NCI-H526 (cell line): ENCODE measurements at regions not wholly inside any gene's neighbourhood (a gene's known extent, or its start where the extent isn't known, plus 50 kb on each side); places are given as distances from the start of the nearest gene placed in this dataset.
"Not testable (repeated sequence)": the region's sequence is repeated elsewhere in the genome, so short reads cannot be mapped to it uniquely, and the experiment has no call there.

Experiments
- DNase-seq, 2 experiments: peaks; one replicate each; lab custom pipeline; 2025; lab: John Stamatoyannopoulos, UW

DNA sequence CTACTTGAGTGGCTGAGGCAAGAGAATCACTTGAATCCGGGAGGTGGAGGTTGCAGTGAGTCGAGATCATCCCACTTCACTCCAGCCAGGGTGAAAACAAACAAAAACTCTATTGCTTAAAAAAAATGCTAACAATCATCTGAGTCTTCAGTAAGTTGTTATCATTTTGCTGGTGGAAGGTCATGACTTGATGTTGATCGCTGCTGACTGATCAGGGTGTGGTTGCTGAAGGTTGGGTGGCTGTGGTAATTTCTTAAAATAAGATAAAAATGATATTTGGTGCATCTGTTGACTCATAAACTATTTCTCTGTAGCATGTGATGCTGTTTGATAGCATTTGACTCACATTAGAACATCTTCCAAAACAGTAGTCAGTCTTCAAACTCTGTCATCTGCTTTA lies 349.4 kb upstream of the PAPPA start:
- no peak for DNase-seq

DNA sequence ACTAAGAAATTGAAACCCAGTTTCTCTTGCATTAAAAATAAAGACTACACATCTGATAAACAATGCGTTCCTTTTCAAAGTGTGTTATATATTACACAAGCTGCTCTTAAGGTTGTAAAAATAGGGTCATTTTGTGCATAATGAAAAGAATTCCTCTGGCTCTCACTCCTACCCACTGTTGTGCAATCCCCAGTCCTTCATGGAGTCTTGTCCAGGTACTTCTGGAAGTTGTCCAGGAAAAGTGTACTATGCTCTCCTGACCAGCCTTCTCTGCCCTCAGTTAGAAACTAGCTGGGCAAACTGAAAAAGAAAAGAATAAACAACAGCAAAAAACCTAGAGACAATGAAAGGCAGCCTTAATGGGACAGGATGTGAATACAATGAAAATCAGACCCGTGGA lies 345.5 kb upstream of the PAPPA start:
- DNase-seq, result no peak

DNA sequence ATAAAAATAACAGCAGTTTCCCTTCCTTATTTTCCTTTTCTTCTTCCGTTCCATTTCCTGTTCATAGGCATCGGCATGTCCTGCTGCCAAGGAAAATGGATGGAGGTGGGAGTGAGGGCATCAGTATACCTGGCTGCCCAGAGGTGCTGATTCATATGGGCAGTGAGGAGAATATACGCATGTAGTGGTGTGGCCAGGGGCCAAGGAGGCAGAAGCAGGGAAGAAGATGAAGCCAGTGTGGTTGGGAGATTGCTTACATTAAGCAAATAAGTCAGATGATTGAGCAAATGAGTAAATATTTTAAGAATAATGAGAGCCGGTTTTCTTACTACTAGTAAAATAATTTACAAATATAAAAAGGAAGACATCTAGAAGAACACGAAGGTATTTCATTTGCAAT lies 344.9 kb upstream of the PAPPA start:
- no peak for DNase-seq

DNA sequence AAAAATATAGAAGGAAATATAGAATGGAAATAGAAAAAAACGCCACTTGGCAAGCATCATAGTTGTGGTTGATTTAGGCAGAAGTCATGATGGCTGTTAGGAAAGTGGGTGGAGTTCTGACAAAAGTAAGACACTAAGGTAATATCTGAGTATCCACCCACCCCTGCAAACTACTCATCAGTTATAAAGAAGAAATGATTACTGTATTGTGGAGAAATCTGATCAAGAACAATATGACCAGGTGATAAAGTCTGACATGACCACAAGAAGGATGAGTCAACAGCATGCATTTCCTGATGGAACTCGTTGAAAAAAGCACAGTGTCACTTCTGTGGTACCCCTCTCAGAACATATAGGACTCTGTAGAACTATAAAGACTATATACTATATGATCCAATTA lies 343.4 kb upstream of the PAPPA start:
- DNase-seq, result no peak

DNA sequence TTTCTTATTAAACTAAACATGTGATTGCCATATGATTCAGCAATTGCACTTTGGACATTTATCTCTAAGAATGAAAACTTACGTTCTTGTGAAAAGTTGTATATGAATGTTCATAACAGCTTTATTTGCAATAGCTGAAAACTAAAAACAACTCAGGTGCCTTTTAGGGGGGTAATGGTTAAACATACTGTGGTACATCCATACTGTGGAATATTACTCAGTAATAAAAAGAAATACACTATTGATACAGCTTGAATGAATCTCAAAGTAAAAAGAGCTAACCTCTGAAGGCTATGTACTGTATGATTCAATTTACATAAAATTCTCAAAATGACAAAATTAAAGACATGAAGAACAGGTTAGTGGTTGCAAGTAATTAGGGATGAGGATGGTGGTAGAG lies 339.5 kb upstream of the PAPPA start:
- no peak for DNase-seq

DNA sequence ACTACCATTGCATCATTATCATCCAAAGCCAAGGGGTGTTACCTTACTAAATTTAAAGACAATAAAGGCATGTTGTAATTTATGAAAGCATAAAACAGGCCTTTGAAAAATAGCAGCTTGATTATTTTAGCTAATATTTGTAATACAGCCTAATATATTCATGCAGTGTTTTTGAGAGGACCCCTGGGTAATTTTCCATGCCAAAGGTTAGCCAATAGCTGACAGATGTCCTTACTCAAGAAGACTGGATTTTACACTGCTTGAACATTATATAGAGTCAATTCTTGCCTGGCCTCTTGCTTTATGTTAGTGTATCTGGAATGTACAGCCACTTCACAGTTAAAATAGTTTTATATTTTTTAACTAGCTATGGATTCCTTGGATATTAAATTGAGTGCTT lies 337.8 kb upstream of the PAPPA start:
- no peak for DNase-seq

DNA sequence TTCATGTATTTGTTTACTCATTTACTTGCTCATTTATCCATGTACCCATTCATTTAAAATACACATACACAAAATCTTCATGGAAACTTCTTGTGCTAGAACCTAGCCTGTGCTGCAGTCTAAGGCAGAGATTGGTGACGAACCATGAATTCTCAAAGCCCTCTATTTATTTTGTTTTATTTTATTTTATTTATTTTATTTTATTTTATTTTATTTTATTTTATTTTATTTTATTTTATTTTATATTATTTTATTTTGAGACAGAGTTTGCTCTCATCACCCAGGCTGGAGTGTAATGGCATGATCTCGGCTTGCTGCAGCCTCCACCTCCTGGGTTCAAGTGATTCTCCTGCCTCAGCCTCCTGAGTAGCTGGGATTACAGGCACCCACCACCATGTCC lies 334.9 kb upstream of the PAPPA start:
- DNase-seq, result not testable (repeated sequence)

DNA sequence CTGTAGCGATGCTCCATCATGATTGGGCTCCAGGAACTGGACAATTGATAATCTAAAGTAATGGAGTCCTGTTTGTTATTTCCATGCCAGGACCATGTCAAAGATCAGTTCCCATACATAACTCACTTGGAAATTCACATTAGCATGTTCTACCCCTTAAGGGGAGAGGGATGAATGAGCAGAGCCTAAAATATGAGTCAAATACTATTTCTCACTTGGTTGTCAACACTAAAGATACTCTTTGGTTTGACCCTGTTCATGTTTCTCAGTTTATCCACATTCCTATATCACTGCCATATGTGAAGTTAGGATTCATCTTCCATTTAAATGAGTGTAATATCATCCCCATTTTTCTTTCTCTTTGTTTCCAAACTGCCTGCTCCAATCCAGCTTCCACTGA lies 321.6 kb upstream of the PAPPA start:
- DNase-seq, result no peak

DNA sequence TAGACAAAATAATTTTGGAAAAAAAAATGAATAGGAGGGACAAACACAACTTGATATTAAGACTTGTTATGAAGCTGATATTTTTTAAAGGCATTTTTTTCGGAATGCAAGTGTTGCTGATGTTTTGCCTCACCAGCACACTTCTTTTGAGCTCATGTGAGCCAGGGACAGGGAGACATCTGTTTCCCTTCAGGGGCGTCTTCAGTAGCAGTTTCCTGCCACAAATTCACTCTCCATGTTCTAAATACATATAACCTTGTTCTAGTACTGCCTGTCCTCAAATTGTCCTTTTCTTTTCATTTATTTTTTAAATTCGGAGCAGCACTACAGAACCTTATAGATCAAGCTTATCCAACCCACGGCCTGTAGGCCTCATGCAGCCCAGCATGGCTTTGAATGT lies 316.0 kb upstream of the PAPPA start:
- DNase-seq, result no peak

DNA sequence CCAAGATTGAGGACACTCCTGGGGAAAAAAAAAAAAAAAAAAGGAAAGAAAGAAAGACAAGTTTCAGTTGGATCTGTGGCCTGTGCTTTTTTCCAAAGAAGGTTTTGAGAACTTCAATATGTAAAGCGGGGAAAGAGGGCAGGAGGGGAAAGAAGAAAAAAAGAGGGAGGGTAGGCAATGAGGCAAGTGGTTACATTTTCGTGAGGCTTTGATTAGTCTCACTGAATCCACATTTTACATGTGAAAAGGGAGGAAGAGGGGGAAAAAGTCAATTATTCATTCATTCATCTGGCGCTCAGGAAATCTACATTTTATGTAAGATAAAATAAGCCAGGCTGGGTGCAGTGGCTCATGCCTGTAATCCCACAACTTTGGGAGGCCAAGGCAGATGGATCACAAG lies 315.2 kb upstream of the PAPPA start:
- DNase-seq, result no peak

DNA sequence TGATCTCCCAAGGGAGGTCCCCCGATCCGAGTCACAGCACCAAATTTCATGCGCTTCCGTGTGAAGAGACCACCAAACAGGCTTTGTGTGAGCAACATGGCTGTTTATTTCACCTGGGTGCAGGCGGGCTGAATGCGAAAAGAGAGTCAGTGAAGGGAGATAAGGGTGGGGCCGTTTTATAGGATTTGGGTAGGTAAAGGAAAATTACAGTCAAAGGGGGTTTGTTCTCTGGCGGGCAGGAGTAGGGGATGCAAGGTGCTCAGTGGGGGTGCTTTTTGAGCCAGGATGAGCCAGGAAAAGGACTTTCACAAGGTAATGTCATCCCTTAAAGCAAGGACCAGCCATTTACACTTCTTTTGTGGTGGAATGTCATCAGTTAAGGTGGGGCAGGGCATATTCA lies 309.2 kb upstream of the PAPPA start:
- DNase-seq, result not testable (repeated sequence)

DNA sequence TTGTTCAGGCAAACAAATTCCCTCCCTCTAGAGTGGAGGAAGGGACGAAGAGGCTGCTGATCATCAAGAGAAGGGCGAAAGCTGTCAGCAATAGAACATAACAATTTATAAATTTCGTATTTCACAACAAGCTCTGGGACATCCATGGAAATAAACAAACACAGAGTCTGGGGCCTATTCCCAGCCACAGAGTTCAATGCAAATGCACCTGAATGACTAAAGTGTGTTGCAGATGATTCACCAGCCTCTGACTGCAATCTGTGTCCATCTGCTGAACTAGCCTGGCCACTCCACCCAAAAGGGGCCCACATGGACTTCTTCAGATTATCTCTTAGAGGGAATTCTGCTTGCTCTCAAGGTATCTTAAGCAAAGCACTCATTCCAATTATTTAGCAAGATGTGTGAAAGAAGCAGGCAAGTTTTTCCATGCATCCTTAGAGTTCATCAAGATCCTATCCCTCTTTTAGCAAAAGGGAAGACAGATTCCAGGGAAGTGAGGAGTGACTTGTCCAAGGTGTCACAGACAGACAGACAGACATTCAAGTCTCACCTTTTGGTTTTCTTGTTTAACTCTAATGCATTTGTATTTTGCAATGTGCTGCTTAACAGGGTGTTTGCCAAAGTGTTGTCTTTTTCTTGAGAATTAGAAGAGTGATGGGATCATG lies 307.8 kb upstream of the PAPPA start:
- no peak for DNase-seq

DNA sequence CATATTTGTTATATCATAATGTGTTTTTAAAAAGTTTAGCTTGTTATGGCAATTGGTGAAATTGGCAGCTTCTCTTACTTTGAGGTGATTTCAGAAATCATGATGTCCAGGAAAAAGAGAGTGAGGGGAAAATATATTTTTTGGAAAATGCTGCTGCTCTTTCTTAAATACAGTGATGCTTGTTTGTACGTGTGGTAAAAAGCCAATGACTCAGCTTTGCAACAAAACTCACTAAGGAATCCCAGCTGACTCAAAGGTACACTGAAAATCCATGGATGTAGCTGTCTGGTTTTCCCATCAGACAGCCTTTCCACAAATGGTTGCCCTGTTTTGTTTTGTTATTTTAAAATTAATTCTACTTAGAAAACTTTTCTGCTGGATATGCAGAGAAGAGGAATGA lies 306.4 kb upstream of the PAPPA start:
- DNase-seq, result no peak

DNA sequence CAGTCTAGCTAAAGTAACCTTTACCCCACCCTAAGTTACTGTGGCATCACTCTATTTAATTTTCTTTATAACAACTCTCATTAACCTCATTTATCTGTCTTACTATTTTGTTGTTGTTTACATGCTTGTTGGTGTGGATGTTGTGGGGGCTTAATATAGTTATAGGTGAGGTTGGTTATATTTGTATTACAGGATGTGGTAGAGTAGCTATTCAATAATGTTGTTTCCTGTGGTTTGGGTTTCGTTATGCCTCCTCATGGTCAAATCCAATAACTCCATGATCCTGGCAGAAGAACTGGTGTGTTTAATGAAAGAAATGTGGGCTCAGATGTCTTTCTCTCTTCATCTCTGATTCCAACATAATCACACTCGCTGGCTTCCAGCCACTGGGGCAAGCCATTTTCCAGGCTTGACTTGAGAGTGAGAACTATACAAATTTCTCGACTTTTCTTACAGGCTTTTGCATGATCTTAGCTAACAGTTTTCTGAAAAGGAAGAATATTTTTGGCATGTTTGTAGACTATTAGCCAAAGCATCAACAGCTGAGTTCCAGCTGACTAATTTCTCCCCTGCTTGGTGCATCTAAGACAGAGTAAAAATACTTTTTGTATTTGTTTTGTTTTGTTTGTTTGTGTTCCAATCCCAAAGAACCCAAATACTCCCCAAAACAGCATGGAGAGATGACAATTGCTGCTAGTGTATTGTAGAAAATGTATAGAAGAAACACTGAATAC lies 303.7 kb upstream of the PAPPA start:
- no peak for DNase-seq

DNA sequence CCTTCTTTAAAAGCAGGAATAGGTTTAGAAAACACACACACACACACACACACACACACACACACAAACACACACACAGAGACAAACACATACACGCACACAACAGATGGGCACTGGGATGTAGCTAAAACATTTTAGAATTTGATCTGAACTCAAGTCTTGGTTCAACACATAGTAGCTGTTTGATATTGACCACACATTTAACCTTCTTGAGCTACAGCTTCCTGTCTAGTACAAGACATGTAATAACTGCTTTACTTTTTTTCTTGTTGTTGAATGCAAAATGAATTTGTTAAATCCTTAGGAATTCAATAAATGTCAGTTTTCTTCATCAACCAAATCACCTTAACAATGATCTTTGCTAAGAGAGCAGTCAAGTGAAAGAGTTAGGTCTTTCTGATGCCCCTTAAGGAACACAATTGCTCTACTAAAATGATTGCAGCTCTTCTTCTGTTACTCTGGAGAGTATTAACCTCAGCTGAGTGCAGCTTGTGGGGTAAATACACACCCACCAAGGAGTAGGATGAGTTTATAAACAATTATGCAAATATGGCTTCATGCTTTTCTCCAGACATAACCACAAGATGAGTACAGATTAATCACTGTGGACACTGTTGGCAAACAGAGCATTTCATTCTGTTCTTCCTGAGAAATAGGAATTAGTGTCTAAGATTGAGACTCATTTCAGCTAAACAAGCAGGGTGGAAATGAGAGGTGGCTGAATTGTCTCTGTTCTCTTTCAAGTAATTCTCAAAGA lies 302.9 kb upstream of the PAPPA start:
- DNase-seq, result peak in 1 of 2 experiments; percentile 16

DNA sequence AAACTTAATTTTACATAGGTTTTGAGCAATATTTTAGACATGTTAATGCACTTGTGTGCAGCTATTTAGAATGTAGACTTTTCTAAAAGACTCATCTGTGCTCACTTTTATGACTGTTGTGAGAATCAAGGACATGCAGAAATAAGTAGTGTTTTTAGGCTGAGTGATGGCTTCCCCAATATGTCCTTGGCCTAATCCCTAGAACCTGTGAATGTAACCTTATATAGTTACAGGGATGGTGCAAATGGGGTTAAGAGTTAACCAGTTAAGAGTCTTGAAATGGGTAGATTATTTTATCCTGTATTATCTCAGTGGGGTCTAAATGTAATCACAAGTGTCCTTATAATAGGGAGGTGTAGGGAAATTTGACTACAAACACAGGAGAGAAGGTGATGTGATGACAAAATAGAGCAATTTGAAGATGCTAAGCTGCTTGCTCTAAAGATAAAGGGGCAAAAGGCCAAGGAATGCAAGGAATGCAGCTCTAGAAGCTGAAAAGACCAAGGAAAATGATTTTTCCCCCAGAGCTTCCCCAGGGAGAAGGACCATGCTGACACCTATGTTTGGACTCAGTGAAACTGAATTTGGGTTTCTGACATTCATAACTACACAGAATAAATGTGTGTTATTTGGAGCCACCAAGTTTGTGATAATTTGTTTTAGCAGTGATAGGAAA lies 298.0 kb upstream of the PAPPA start:
- no peak for DNase-seq

DNA sequence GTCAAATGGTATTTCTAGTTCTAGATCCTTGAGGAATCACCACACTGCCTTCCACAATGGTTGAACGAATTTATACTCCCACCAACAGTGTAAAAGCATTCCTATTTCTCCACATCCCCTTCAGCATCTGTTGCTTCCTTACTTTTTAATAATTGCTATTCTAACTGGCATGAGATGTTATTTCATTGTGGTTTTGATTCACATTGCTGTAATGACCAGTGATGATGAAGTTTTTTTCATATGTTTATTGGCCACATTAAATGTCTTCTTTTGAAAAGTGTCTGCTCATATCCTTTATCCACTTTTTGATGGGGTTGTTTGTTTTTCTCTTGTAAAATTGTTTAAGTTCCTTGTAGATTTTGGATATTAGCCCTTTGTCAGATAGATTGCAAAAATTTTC lies 295.2 kb upstream of the PAPPA start:
- DNase-seq, result not testable (repeated sequence)

DNA sequence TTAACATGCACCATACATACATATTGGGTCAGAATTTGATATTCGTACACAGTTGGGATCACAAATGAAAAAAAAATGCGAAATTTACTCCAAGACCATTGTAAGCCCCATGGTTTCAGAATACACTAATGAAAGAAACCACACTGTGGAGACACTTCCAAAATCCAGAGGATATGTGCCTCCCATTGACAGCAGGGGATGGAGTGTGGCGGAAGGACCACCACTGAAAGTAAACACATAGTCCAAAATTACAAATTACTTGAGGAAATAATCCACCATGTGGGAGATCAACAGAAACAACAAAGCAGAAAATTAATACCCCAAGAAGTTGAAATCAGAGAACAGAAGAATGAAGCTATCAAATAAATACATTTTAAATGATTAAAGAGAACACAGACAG lies 291.6 kb upstream of the PAPPA start:
- no peak for DNase-seq

DNA sequence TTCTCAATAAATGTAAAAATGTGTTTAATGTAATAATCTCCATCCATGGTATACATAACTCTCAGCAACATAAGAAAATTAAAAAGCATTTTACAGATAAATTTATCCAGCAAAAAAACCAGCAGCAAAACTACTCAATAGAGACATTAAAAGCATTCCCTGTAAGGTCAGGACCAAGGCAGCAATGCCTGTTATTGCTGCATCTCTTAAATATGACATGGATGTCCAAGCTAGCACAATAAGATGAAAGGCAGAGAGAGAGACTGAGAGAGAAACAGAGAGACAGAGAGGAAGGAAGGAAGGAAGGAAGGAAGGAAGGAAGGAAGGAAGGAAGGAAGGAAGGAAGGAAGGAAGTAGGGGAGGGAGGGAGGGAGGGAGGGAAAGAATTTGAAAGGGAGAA lies 289.0 kb upstream of the PAPPA start:
- no peak for DNase-seq

DNA sequence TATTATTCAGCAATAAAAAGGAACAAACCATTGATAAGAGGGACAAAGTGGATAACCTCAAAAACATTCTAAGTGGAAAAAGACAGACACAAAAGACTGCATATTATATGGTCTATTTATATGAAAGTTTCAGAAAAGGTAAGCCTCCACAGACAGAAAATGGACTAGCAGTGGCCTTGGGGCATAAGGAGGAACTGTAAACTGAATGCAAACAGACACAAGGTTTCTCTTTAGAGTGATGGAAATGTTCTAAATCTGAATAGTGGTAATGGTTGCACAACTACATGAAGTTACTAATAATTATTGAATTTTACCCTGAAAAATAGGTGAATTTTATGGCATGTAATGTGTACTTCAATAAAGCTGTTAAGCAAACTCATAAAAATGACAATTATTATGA lies 286.3 kb upstream of the PAPPA start:
- DNase-seq, result no peak

DNA sequence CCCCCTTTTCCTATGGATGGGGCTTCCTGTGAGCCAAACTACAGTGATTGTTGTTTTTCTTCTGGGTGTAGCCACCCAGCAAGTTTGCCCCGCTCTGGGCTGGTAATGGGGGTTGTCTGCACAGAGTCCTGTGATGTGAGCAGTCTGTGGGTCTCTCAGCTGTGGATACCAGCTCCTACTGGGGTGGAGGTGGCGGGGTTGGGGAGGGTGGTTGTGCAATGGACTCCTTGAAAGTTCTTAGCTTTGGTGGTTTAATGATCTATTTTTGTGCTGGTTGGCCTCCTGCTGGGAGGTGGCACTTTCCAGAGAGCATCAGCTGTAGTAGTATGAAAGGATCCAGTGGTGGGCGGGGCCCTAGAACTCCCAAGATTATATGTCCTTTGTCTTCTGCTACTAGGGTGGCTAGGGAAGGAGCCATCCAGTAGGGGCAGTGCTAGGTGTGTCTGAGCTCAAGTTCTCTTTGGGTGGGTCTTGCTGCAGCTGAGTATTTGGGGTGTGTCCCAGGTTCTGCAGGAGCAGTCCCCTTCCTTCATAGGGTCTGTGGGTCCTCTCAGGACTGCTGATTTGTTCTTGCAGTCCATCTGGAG lies 275.6 kb upstream of the PAPPA start:
- DNase-seq, result no peak

DNA sequence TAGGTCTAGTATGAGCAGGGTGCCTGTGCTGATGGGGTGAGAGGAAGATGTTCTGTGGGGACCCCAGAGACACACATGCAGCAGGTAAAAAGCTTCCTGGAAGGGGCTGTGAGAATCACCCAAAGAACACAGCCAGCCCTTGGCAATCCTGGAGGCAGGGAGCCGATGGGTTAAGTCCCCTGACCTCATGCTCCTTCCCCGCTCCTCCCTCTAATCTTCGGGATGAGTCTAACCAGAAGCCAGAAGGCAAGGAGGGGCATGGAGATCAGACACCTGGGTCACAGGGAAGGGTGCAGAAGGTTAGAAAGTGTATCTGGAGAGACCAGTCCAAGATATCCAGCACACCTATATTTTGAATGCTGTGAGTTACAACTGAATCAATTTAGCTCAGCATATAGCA lies 274.1 kb upstream of the PAPPA start:
- DNase-seq, result no peak
